ENCODE measurements at regions not wholly inside any gene's neighbourhood (a gene's known extent, or its start where the extent isn't known, plus 50 kb on each side); places are given as distances from the start of the nearest gene placed in this dataset.

GRCh38 chr13:111952814-111953213 is 114.1 kb upstream of the SOX1 start:
- no peak overlapping the region for H3K27ac Mint-ChIP-seq
- CTCF ChIA-PET, result no interaction called here
- H3K9me3 Mint-ChIP-seq, result no peaks in the 10 kb centered on the region
- no peak overlapping the region for H3K4me3 Mint-ChIP-seq
- intact Hi-C loops (cut with micrococcal nuclease), result no loop called here
- TF ChIP-seq CTCF (IDR thresholded peaks at IDR 0.05), result no peak
- no peaks in the 10 kb centered on the region for H3K36me3 Mint-ChIP-seq (ENCODE audit: low read depth)
- no peaks in the 10 kb centered on the region for H3K4me1 Mint-ChIP-seq (ENCODE audit: low read depth)
- H3K27me3 Mint-ChIP-seq, result no peaks in the 10 kb centered on the region
- no peak for ATAC-seq
- POLR2A ChIA-PET, result no interaction called here
- no peak for DNase-seq

GRCh38 chr13:111953546-111954178 is 113.3 kb upstream of the SOX1 start:
- ATAC-seq (no peak), DNase-seq (no peak)
- H3K4me1 Mint-ChIP-seq (ENCODE audit: low read depth), result no peaks in the 10 kb centered on the region
- POLR2A ChIA-PET, result no interaction called here
- H3K9me3 Mint-ChIP-seq, result no peaks in the 10 kb centered on the region
- intact Hi-C loops (cut with micrococcal nuclease), result no loop called here
- no peaks in the 10 kb centered on the region for H3K36me3 Mint-ChIP-seq (ENCODE audit: low read depth)
- CTCF ChIA-PET, result no interaction called here
- TF ChIP-seq CTCF (IDR thresholded peaks at IDR 0.05), result no peak
- no peak overlapping the region for H3K4me3 Mint-ChIP-seq
- no peaks in the 10 kb centered on the region for H3K27me3 Mint-ChIP-seq
- no peak overlapping the region for H3K27ac Mint-ChIP-seq

- intact Hi-C loops (cut with micrococcal nuclease), result no loop called here
- ATAC-seq (no peak), DNase-seq (no peak)
- ChIA-PET CTCF (no interaction called here), POLR2A (no interaction called here)
- TF ChIP-seq CTCF (IDR thresholded peaks at IDR 0.05), result no peak
- H3K27me3 Mint-ChIP-seq, result no peaks in the 10 kb centered on the region
- no peaks in the 10 kb centered on the region for H3K9me3 Mint-ChIP-seq
- no peak overlapping the region for H3K4me3 Mint-ChIP-seq
- no peak overlapping the region for H3K27ac Mint-ChIP-seq
- no peaks in the 10 kb centered on the region for H3K36me3 Mint-ChIP-seq (ENCODE audit: low read depth)
- H3K4me1 Mint-ChIP-seq (ENCODE audit: low read depth), result no peaks in the 10 kb centered on the region
Measured at GRCh38 chr13:111954661-111955411, 112.1 kb upstream of the SOX1 start.

GRCh38 chr13:111955412-111956065 is 111.4 kb upstream of the SOX1 start:
- Mint-ChIP-seq H3K9me3 (no peaks in the 10 kb centered on the region), H3K4me1 (ENCODE audit: low read depth) (no peaks in the 10 kb centered on the region), H3K27me3 (no peaks in the 10 kb centered on the region), H3K4me3 (no peak overlapping the region), H3K27ac (no peak overlapping the region), H3K36me3 (ENCODE audit: low read depth) (no peaks in the 10 kb centered on the region)
- intact Hi-C loops (cut with micrococcal nuclease), result no loop called here
- POLR2A ChIA-PET, result no interaction called here
- TF ChIP-seq CTCF (IDR thresholded peaks at IDR 0.05), result no peak
- ATAC-seq (no peak), DNase-seq (no peak)
- CTCF ChIA-PET, result no interaction called here
